Endothelial cell of umbilical vein (primary cell): ENCODE measurements at regions not wholly inside any gene's neighbourhood (a gene's known extent, or its start where the extent isn't known, plus 50 kb on each side); places are given as distances from the start of the nearest gene placed in this dataset.

Experiments
- POLR2A ChIP-seq: IDR thresholded peaks from 2 replicates; pipeline ENCODE4 v1.6.1; 2012; ENCODE audit warnings: low read depth, mild to moderate bottlenecking, control low read depth, low read length
- POLR2AphosphoS5 ChIP-seq: IDR thresholded peaks from 2 replicates; pipeline ENCODE4 v1.6.1; 2012; ENCODE audit warnings: low read depth, mild to moderate bottlenecking, control low read depth, low read length, moderate library complexity; ENCODE audit not compliant: insufficient read depth
- TF ChIP-seq, protein P1 (sequence below), 2 donors: IDR thresholded peaks; 1 replicate in 1 of 2; 2 replicates in 1 of 2; pipeline ENCODE4 v1.5.1; 2011; ENCODE audit warnings: low read length in 2 of 2, mild to moderate bottlenecking in 2 of 2, moderate library complexity in 2 of 2, control low read depth in 1 of 2, inconsistent platforms in 1 of 2, low read depth in 1 of 2; ENCODE audit not compliant: insufficient read depth in 1 of 2; ENCODE audit errors: extremely low read depth in 1 of 2

DNA sequence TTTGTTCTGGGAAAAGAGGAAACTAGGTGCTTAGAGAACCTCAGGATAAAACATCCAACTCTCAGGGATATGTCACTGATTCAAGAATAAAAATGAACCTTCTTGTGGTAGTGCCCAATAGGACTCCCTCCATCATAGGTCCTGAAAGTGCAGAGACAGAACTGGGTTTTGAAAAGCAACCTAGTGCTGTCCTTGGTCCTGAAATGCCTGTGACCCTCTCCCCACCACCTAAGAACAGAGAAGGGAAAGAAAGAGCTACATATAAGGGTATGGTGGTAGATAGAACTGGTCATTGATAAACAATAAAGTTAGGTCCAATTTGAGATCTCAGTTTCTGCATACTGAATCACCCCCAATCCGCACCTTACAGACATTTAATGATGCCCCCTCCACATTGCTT lies 953.3 kb downstream of the XPNPEP1 start:
- TF ChIP-seq, protein P1, sequence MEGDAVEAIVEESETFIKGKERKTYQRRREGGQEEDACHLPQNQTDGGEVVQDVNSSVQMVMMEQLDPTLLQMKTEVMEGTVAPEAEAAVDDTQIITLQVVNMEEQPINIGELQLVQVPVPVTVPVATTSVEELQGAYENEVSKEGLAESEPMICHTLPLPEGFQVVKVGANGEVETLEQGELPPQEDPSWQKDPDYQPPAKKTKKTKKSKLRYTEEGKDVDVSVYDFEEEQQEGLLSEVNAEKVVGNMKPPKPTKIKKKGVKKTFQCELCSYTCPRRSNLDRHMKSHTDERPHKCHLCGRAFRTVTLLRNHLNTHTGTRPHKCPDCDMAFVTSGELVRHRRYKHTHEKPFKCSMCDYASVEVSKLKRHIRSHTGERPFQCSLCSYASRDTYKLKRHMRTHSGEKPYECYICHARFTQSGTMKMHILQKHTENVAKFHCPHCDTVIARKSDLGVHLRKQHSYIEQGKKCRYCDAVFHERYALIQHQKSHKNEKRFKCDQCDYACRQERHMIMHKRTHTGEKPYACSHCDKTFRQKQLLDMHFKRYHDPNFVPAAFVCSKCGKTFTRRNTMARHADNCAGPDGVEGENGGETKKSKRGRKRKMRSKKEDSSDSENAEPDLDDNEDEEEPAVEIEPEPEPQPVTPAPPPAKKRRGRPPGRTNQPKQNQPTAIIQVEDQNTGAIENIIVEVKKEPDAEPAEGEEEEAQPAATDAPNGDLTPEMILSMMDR (IDR thresholded peaks at IDR 0.05; ENCODE audit: extremely low read depth in 1 of 2, insufficient read depth in 1 of 2, low read depth in 1 of 2, low read length in 2 of 2) = no peak
- TF ChIP-seq POLR2A (no peak), POLR2AphosphoS5 (no peak)
